OCI-LY1 (cell line): ENCODE measurements at regions not wholly inside any gene's neighbourhood (a gene's known extent, or its start where the extent isn't known, plus 50 kb on each side); places are given as distances from the start of the nearest gene placed in this dataset.

ENCODE experiments used
- H2AFZ ChIP-seq: fragments of 200-600 bp; sonication (generic), shearing (Covaris generic); 2 replicates; pipeline ENCODE4 v1.6.0; 2014; ENCODE audit warnings: antibody characterized with exemption, mild to moderate bottlenecking, low read length
- H3F3A ChIP-seq: fragments of 200-600 bp; sonication (generic), shearing (Covaris generic); 2 replicates; pipeline ENCODE4 v1.6.0; 2014; ENCODE audit warnings: mild to moderate bottlenecking, antibody characterized with exemption, low read length, moderate library complexity; ENCODE audit not compliant: insufficient read depth
- H3K27ac ChIP-seq: fragments of 200-600 bp; sonication (generic); 2 replicates; pipeline ENCODE4 v1.5.1; 2014; ENCODE audit warnings: low read length, mixed run types, mild to moderate bottlenecking, low read depth; ENCODE audit not compliant: poor library complexity, severe bottlenecking
- H3K27me3 ChIP-seq: fragments of 200-600 bp; sonication (generic); 2 replicates; pipeline ENCODE4 v1.6.0; 2014; ENCODE audit warnings: antibody characterized with exemption, mild to moderate bottlenecking, low read length, moderate library complexity; ENCODE audit not compliant: insufficient read depth
- H3K36me3 ChIP-seq: fragments of 200-600 bp; sonication (generic); 2 replicates; pipeline ENCODE4 v1.6.1; 2014; ENCODE audit warnings: mild to moderate bottlenecking, antibody characterized with exemption, low read length, moderate library complexity, mixed read lengths; ENCODE audit not compliant: insufficient read depth
- H3K4me1 ChIP-seq: fragments of 200-600 bp; sonication (generic); 2 replicates; pipeline ENCODE4 v1.5.1; 2014; ENCODE audit warnings: mild to moderate bottlenecking, low read length, moderate library complexity; ENCODE audit not compliant: insufficient read depth, severe bottlenecking
- H3K4me2 ChIP-seq: fragments of 200-600 bp; sonication (generic), shearing (Covaris generic); 2 replicates; pipeline ENCODE4 v1.6.1; 2014; ENCODE audit warnings: low read length
- H3K4me3 ChIP-seq: fragments of 200-600 bp; sonication (generic); 2 replicates; pipeline ENCODE4 v1.5.1; 2014; ENCODE audit warnings: low read length, low read depth, mild to moderate bottlenecking, mixed read lengths; ENCODE audit not compliant: poor library complexity, severe bottlenecking
- H3K79me2 ChIP-seq: fragments of 200-600 bp; shearing (Covaris generic); 2 replicates; pipeline ENCODE4 v1.6.1; 2016; ENCODE audit warnings: mixed run types, low read length, mixed read lengths; ENCODE audit not compliant: insufficient read depth
- H3K9ac ChIP-seq: fragments of 200-600 bp; sonication (generic), shearing (Covaris generic); 2 replicates; pipeline ENCODE4 v1.6.1; 2014; ENCODE audit warnings: mild to moderate bottlenecking, low read length, mixed read lengths
- H3K9me2 ChIP-seq: fragments of 200-600 bp; sonication (generic), shearing (Covaris generic); 2 replicates; pipeline ENCODE4 v1.6.1; 2014; ENCODE audit warnings: low read depth, mild to moderate bottlenecking, low read length, mixed read lengths
- H3K9me3 ChIP-seq: fragments of 200-600 bp; shearing (Covaris generic); 2 replicates; pipeline ENCODE4 v1.6.1; 2014; ENCODE audit warnings: low read length, mixed read lengths
- H4K20me1 ChIP-seq: fragments of 200-600 bp; sonication (generic), shearing (Covaris generic); 2 replicates; pipeline ENCODE4 v1.6.0; 2016; ENCODE audit warnings: mild to moderate bottlenecking, low read length; ENCODE audit not compliant: insufficient read depth
- EZH2 ChIP-seq: fragments of 200-600 bp; sonication (generic), shearing (Covaris generic); IDR thresholded peaks from 2 replicates; pipeline ENCODE4 v1.8.0; 2017; ENCODE audit warnings: borderline replicate concordance, mixed run types, mild to moderate bottlenecking, antibody characterized with exemption, low read length, moderate library complexity, mixed read lengths
- TF ChIP-seq, protein P1 (sequence below): fragments of 200-600 bp; sonication (generic), shearing (Covaris generic); IDR thresholded peaks from 2 replicates; pipeline ENCODE4 v1.5.1; 2017; ENCODE audit warnings: mild to moderate bottlenecking, antibody characterized with exemption, low read length, moderate library complexity, mixed read lengths

DNA sequence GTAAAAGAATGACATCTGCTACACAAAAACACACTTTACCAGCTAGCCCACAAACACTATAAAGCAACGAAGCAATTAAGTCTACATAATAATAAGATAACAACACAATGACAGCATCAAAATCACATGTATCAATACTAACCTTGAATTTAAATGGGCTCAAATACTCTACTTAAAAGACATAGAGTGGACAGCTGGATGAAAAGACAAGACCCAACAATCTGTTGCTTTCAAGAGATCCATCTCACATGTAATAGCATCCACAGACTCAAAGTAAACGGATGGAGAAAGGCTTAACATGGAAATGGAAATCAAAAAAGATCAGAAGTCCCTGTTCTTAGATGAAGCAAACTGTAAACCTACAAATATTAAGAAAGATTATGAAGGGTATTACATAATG lies 2175.9 kb downstream of the PCDH9 start:
- H3F3A ChIP-seq = no peaks in the 10 kb centered on the region
- no peak overlapping the region for H3K9ac ChIP-seq
- H3K9me2 ChIP-seq = 0 out of 2 replicates have a peak, but pooled peaks cover 3% of the 10 kb centered on the region
- H3K36me3 ChIP-seq = no peaks in the 10 kb centered on the region
- H3K27me3 ChIP-seq = no peaks in the 10 kb centered on the region
- TF ChIP-seq, protein P1, sequence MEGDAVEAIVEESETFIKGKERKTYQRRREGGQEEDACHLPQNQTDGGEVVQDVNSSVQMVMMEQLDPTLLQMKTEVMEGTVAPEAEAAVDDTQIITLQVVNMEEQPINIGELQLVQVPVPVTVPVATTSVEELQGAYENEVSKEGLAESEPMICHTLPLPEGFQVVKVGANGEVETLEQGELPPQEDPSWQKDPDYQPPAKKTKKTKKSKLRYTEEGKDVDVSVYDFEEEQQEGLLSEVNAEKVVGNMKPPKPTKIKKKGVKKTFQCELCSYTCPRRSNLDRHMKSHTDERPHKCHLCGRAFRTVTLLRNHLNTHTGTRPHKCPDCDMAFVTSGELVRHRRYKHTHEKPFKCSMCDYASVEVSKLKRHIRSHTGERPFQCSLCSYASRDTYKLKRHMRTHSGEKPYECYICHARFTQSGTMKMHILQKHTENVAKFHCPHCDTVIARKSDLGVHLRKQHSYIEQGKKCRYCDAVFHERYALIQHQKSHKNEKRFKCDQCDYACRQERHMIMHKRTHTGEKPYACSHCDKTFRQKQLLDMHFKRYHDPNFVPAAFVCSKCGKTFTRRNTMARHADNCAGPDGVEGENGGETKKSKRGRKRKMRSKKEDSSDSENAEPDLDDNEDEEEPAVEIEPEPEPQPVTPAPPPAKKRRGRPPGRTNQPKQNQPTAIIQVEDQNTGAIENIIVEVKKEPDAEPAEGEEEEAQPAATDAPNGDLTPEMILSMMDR = no peak
- TF ChIP-seq EZH2 = no peak
- no peaks in the 10 kb centered on the region for H3K79me2 ChIP-seq
- H3K4me3 ChIP-seq = no peak overlapping the region
- peaks cover 8% of the 10 kb centered on the region for H3K4me1 ChIP-seq
- H3K27ac ChIP-seq = no peak overlapping the region
- H3K9me3 ChIP-seq = 0 out of 2 replicates have a peak, but pooled peaks cover 2% of the 10 kb centered on the region
- H2AFZ ChIP-seq = no peak overlapping the region
- no peak overlapping the region for H3K4me2 ChIP-seq
- H4K20me1 ChIP-seq = no peaks in the 10 kb centered on the region

DNA sequence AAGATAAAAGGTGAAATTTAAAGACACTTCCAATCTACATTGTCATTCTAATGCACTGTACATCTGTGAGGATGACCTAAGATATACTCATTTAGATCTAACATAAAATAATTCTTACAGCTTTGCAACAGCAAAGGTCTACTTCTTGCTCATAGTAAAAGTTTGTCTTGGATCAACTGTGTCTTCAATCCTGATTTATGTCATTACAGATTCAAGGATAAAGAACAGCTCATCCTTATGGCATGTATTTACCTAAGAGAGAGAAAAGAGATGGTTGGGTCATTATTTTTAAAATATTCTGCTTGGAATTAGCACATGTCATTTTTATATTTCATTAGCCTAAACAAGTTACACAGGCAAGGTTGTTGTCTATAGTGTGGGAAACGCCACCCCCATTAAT lies 2193.1 kb downstream of the PCDH9 start:
- Histone ChIP-seq H3K36me3 (no peaks in the 10 kb centered on the region), H4K20me1 (no peaks in the 10 kb centered on the region), H2AFZ (no peak overlapping the region), H3F3A (no peaks in the 10 kb centered on the region), H3K9me2 (no peaks in the 10 kb centered on the region), H3K79me2 (no peaks in the 10 kb centered on the region), H3K4me3 (no peak overlapping the region), H3K27me3 (no peaks in the 10 kb centered on the region), H3K27ac (no peak overlapping the region), H3K9ac (no peak overlapping the region), H3K4me2 (no peak overlapping the region), H3K4me1 (peaks cover 7% of the 10 kb centered on the region), H3K9me3 (0 out of 2 replicates have a peak, but pooled peaks cover 3% of the 10 kb centered on the region)
- TF ChIP-seq, protein P1 = no peak
- TF ChIP-seq EZH2 = no peak

DNA sequence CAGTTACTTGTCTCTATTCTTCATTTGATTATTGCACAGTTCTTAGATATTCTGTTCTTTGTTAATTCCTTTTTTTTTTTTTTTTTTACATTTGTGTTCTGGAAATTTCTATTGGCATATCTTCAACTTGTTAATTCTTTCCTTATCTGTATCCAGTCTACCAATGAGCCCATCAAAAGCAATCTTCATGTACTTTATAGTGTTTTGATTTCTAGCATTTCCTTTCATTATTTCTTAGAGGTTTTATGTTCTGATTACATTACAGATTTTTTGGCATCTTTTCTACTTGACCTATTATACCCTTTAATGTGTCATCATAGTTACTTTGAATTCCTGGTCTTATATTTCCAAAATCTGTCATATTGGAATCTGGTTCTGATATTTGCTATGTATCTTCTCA lies 2194.8 kb downstream of the PCDH9 start:
- H3K79me2 ChIP-seq = no peaks in the 10 kb centered on the region
- 0 out of 2 replicates have a peak overlapping the region, but pooled peaks have one; percentile 16 for H2AFZ ChIP-seq
- H3K27me3 ChIP-seq = no peaks in the 10 kb centered on the region
- H3K9me2 ChIP-seq = no peaks in the 10 kb centered on the region
- H3K4me3 ChIP-seq = no peak overlapping the region
- no peak overlapping the region for H3K4me2 ChIP-seq
- no peak overlapping the region for H3K9ac ChIP-seq
- no peak overlapping the region for H3K27ac ChIP-seq
- TF ChIP-seq EZH2 = no peak
- no peaks in the 10 kb centered on the region for H3K36me3 ChIP-seq
- H3K4me1 ChIP-seq = peaks cover 7% of the 10 kb centered on the region
- no peaks in the 10 kb centered on the region for H3F3A ChIP-seq
- H3K9me3 ChIP-seq = no peaks in the 10 kb centered on the region
- no peaks in the 10 kb centered on the region for H4K20me1 ChIP-seq

DNA sequence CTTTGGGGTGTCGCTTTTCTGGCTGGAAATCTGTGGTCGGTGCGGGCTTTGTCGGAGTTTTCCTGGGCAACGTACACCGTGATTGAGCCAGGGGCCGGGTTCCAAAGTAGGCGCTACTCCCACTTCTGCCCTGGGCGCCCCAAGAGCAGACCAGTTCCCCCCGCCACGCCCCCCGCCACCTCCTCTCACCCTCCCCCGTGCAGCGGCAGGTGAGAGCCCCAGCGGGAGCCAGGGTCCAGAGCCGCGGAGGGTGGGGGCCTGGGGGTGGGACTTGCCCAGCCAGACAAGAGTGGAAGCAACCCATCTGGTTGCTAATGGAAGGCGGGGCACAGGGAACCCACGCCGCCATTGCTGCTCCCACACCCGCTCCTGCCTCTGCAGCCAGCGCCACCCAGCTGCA lies 2195.9 kb downstream of the PCDH9 start:
- H3K4me1 ChIP-seq = peaks cover 3% of the 10 kb centered on the region

More for the DNA sequence above, 2195.9 kb downstream of the PCDH9 start:
- no peaks in the 10 kb centered on the region for H4K20me1 ChIP-seq
- H3F3A ChIP-seq = no peaks in the 10 kb centered on the region
- no peak overlapping the region for H3K4me3 ChIP-seq
- no peak overlapping the region for H3K9ac ChIP-seq
- H3K27me3 ChIP-seq = no peaks in the 10 kb centered on the region
- no peaks in the 10 kb centered on the region for H3K9me2 ChIP-seq
- no peak overlapping the region for H3K4me2 ChIP-seq
- no peaks in the 10 kb centered on the region for H3K36me3 ChIP-seq
- 0 out of 2 replicates have a peak, but pooled peaks cover 3% of the 10 kb centered on the region for H3K9me3 ChIP-seq
- no peak for TF ChIP-seq EZH2
- TF ChIP-seq, protein P1 = no peak
- H3K79me2 ChIP-seq = no peaks in the 10 kb centered on the region
- no peak overlapping the region for H3K27ac ChIP-seq
- H2AFZ ChIP-seq = no peak overlapping the region
